Neural cell (in vitro differentiated cells): ENCODE measurements at regions not wholly inside any gene's neighbourhood (a gene's known extent, or its start where the extent isn't known, plus 50 kb on each side); places are given as distances from the start of the nearest gene placed in this dataset.

Experiments used
- H2AFZ ChIP-seq: fragments of 200-600, 300-800 bp; sonication (generic), shearing (Covaris generic); 2 replicates; pipeline ENCODE4 v1.6.0; 2014; ENCODE audit warnings: low read depth, mild to moderate bottlenecking, antibody characterized with exemption, low read length, moderate library complexity
- H3F3A ChIP-seq: fragments of 200-600 bp; shearing (Covaris generic); 2 replicates; pipeline ENCODE4 v1.6.1; 2016; ENCODE audit warnings: mild to moderate bottlenecking, moderate library complexity, mixed read lengths, antibody characterized with exemption, low read length; ENCODE audit not compliant: insufficient read depth, poor library complexity, severe bottlenecking
- H3K27ac ChIP-seq: fragments of 200-600, 300-800 bp; sonication (generic), shearing (Covaris generic); 2 replicates; pipeline ENCODE4 v1.5.1; 2014; ENCODE audit warnings: mild to moderate bottlenecking, low read length, moderate library complexity
- H3K27me3 ChIP-seq: fragments of 300-800, 200-600 bp; sonication (generic), shearing (Covaris generic); 2 replicates; pipeline ENCODE4 v1.6.0; 2014; ENCODE audit warnings: mild to moderate bottlenecking, low read depth, low read length, moderate library complexity; ENCODE audit not compliant: insufficient read depth
- H3K36me3 ChIP-seq: fragments of 300-800, 200-600 bp; sonication (generic), shearing (Covaris generic); 2 replicates; pipeline ENCODE4 v1.5.1; 2014; ENCODE audit warnings: mild to moderate bottlenecking, antibody characterized with exemption, low read length, moderate library complexity; ENCODE audit not compliant: insufficient read depth
- H3K4me2 ChIP-seq: fragments of 300-800, 200-600 bp; sonication (generic), shearing (Covaris generic); 2 replicates; pipeline ENCODE4 v1.6.0; 2014; ENCODE audit warnings: mild to moderate bottlenecking, low read length
- H3K4me3 ChIP-seq: fragments of 300-800, 200-600 bp; sonication (generic), shearing (Covaris generic); 2 replicates; pipeline ENCODE4 v1.5.1; 2014; ENCODE audit warnings: mild to moderate bottlenecking, low read length, moderate library complexity
- H3K79me2 ChIP-seq: fragments of 200-600 bp; shearing (Covaris generic); replicated peaks from 2 replicates; pipeline ENCODE4 v1.6.0; 2014; ENCODE audit warnings: mild to moderate bottlenecking, low read length, moderate library complexity; ENCODE audit not compliant: insufficient read depth
- H3K9ac ChIP-seq: fragments of 300-800, 200-600 bp; sonication (generic), shearing (Covaris generic); 2 replicates; pipeline ENCODE4 v1.6.1; 2016; ENCODE audit warnings: mild to moderate bottlenecking, low read length, mixed read lengths
- H3K9me2 ChIP-seq: fragments of 200-600 bp; shearing (Covaris generic); 2 replicates; pipeline ENCODE4 v1.6.1; 2016; ENCODE audit warnings: mild to moderate bottlenecking, low read length, mixed read lengths; ENCODE audit not compliant: insufficient read depth
- H3K9me3 ChIP-seq: fragments of 200-600, 300-800 bp; sonication (generic), shearing (Covaris generic); 2 replicates; pipeline ENCODE4 v1.6.1; 2016; ENCODE audit warnings: mild to moderate bottlenecking, mixed run types, low read length, moderate library complexity, mixed read lengths
- H4K20me1 ChIP-seq: fragments of 200-600 bp; shearing (Covaris generic); 2 replicates; pipeline ENCODE4 v1.6.1; 2016; ENCODE audit warnings: mild to moderate bottlenecking, mixed run types; ENCODE audit not compliant: insufficient read depth
- CTCF ChIP-seq: fragments of 450-650 bp; IDR thresholded peaks from 2 replicates; pipeline ENCODE4 v1.5.1; 2014; ENCODE audit warnings: antibody characterized with exemption, mild to moderate bottlenecking, moderate library complexity; ENCODE audit not compliant: poor library complexity, severe bottlenecking
- EP300 ChIP-seq: fragments of 450-650 bp; conservative IDR thresholded peaks from 2 replicates; pipeline ENCODE4 v1.6.1; 2014; ENCODE audit warnings: antibody characterized with exemption, mild to moderate bottlenecking, moderate library complexity; ENCODE audit not compliant: poor library complexity, severe bottlenecking
- EZH2 ChIP-seq: fragments of 200-600, 300-800 bp; shearing (Covaris generic), sonication (generic); IDR thresholded peaks from 2 replicates; pipeline ENCODE4 v1.6.1; 2014; ENCODE audit warnings: antibody characterized with exemption, low read length, borderline replicate concordance, mild to moderate bottlenecking; ENCODE audit not compliant: insufficient read depth, poor library complexity, severe bottlenecking
- MXI1 ChIP-seq: fragments of 450-650 bp; conservative IDR thresholded peaks from 2 replicates; pipeline ENCODE4 v1.6.1; 2014; ENCODE audit warnings: antibody characterized with exemption, mild to moderate bottlenecking; ENCODE audit not compliant: poor library complexity, severe bottlenecking
- POLR2AphosphoS5 ChIP-seq: IDR thresholded peaks from 2 replicates; pipeline ENCODE4 v1.6.1; 2012
- RAD21 ChIP-seq: fragments of 450-650 bp; conservative IDR thresholded peaks from 2 replicates; pipeline ENCODE4 v1.6.1; 2014; ENCODE audit warnings: antibody characterized with exemption, mild to moderate bottlenecking, moderate library complexity
- REST ChIP-seq: IDR thresholded peaks from 2 replicates; pipeline ENCODE4 v1.6.1; 2012; ENCODE audit warnings: borderline replicate concordance
- SMC3 ChIP-seq: fragments of 450-650 bp; conservative IDR thresholded peaks from 2 replicates; pipeline ENCODE4 v1.6.1; 2014; ENCODE audit warnings: antibody characterized with exemption, mild to moderate bottlenecking, moderate library complexity; ENCODE audit not compliant: poor library complexity
- TAF1 ChIP-seq: IDR thresholded peaks from 2 replicates; pipeline ENCODE4 v1.6.1; 2012; ENCODE audit warnings: low read depth

GRCh38 chr4:162874748-162875147 is 291.9 kb downstream of the NAF1 start:
- Histone ChIP-seq H3K79me2 (no peaks in the 10 kb centered on the region), H3K9me2 (no peaks in the 10 kb centered on the region), H3K9ac (no peak overlapping the region), H4K20me1 (no peaks in the 10 kb centered on the region), H3K36me3 (no peaks in the 10 kb centered on the region), H2AFZ (no peak overlapping the region), H3K4me2 (no peak overlapping the region), H3F3A (no peaks in the 10 kb centered on the region), H3K27me3 (no peaks in the 10 kb centered on the region), H3K4me3 (no peak overlapping the region), H3K27ac (no peak overlapping the region), H3K9me3 (no peaks in the 10 kb centered on the region)
- TF ChIP-seq POLR2AphosphoS5 (no peak), MXI1 (no peak), EZH2 (no peak), RAD21 (no peak), EP300 (no peak)

GRCh38 chr4:162871990-162872389 is 294.7 kb downstream of the NAF1 start:
- Histone ChIP-seq H3K9me2 (no peaks in the 10 kb centered on the region), H3K79me2 (no peaks in the 10 kb centered on the region), H3K4me3 (no peak overlapping the region), H3F3A (no peaks in the 10 kb centered on the region), H3K27ac (no peak overlapping the region), H3K9me3 (no peaks in the 10 kb centered on the region), H2AFZ (no peak overlapping the region), H3K9ac (no peak overlapping the region), H3K4me2 (no peak overlapping the region), H3K27me3 (no peaks in the 10 kb centered on the region), H3K36me3 (no peaks in the 10 kb centered on the region), H4K20me1 (no peaks in the 10 kb centered on the region)
- TF ChIP-seq CTCF (no peak), RAD21 (no peak), MXI1 (no peak), EZH2 (no peak), SMC3 (no peak), REST (no peak), TAF1 (no peak), EP300 (no peak), POLR2AphosphoS5 (no peak)
